GM21390 (cell line): ENCODE measurements at regions not wholly inside any gene's neighbourhood (a gene's known extent, or its start where the extent isn't known, plus 50 kb on each side); places are given as distances from the start of the nearest gene placed in this dataset.

Source experiments
- ATAC-seq: cut with Tn5 transposase; IDR thresholded peaks from one replicate; pipeline ENCODE4 v1.9.1; 2021; ENCODE audit not compliant: unreplicated experiment

- no peak for ATAC-seq
Measured at GRCh38 chr13:74219566-74219965, 85.4 kb upstream of the KLF12 start.

GRCh38 chr13:74218291-74218690 lies 84.1 kb upstream of the KLF12 start:
- no peak for ATAC-seq

- ATAC-seq, result no peak
Measured at GRCh38 chr13:74217811-74218210, 83.6 kb upstream of the KLF12 start.

GRCh38 chr13:74215420-74215819 lies 81.2 kb upstream of the KLF12 start:
- ATAC-seq, result no peak

GRCh38 chr13:74214321-74214720 lies 80.1 kb upstream of the KLF12 start:
- no peak for ATAC-seq

GRCh38 chr13:74210693-74211393 lies 76.6 kb upstream of the KLF12 start:
- ATAC-seq, result no peak

- no peak for ATAC-seq
Measured at GRCh38 chr13:74206855-74207254, 72.7 kb upstream of the KLF12 start.

- no peak for ATAC-seq
Measured at GRCh38 chr13:74206061-74206561, 71.9 kb upstream of the KLF12 start.

- ATAC-seq, result no peak
Measured at GRCh38 chr13:74205313-74205690, 71.1 kb upstream of the KLF12 start.

- ATAC-seq, result no peak
Measured at GRCh38 chr13:74204602-74205312, 70.6 kb upstream of the KLF12 start.

GRCh38 chr13:74203576-74203975 lies 69.4 kb upstream of the KLF12 start:
- no peak for ATAC-seq

- ATAC-seq, result no peak
Measured at GRCh38 chr13:74202129-74202813, 68.1 kb upstream of the KLF12 start.

GRCh38 chr13:74201530-74201929 lies 67.3 kb upstream of the KLF12 start:
- no peak for ATAC-seq

GRCh38 chr13:74200081-74200480 lies 65.9 kb upstream of the KLF12 start:
- no peak for ATAC-seq

GRCh38 chr13:74197677-74198429 lies 63.6 kb upstream of the KLF12 start:
- no peak for ATAC-seq

- ATAC-seq, result no peak
Measured at GRCh38 chr13:74194846-74195245, 60.6 kb upstream of the KLF12 start.

GRCh38 chr13:74193391-74193790 lies 59.2 kb upstream of the KLF12 start:
- no peak for ATAC-seq

- ATAC-seq, result no peak
Measured at GRCh38 chr13:74191410-74191809, 57.2 kb upstream of the KLF12 start.

GRCh38 chr13:74190999-74191398 lies 56.8 kb upstream of the KLF12 start:
- ATAC-seq, result no peak

GRCh38 chr13:74187564-74187963 lies 53.4 kb upstream of the KLF12 start:
- no peak for ATAC-seq

GRCh38 chr13:74184283-74184682 lies 50.1 kb upstream of the KLF12 start:
- ATAC-seq, result no peak
